Stimulated activated CD4-positive, alpha-beta T cell treated with anti-CD3 and anti-CD28 coated beads, TNF-alpha, amount 100 ng/mL, for 24 hours (primary cell): ENCODE measurements at regions not wholly inside any gene's neighbourhood (a gene's known extent, or its start where the extent isn't known, plus 50 kb on each side); places are given as distances from the start of the nearest gene placed in this dataset.

Experiments
- DNase-seq, 3 experiments: peaks; one replicate each; pipeline ENCODE4 v3.0.0-alpha.2; 2020; ENCODE audit warnings: low read depth in 3 of 3

- DNase-seq = no peak
Observed at GRCh38 chr13:40383885-40384284, 282.6 kb downstream of the FOXO1 start.

- DNase-seq = no peak
Observed at GRCh38 chr13:40384976-40385857, 281.2 kb downstream of the FOXO1 start.

- no peak for DNase-seq
Observed at GRCh38 chr13:40385858-40386180, 280.6 kb downstream of the FOXO1 start.

GRCh38 chr13:40386586-40386985 is 279.9 kb downstream of the FOXO1 start:
- no peak for DNase-seq

GRCh38 chr13:40387775-40388174 is 278.7 kb downstream of the FOXO1 start:
- DNase-seq = no peak

GRCh38 chr13:40388617-40389016 is 277.8 kb downstream of the FOXO1 start:
- DNase-seq = peak; percentile 45 to 75 (median 54)

GRCh38 chr13:40389081-40389641 is 277.3 kb downstream of the FOXO1 start:
- peak; percentile 30 to 34 (median 31) for DNase-seq

GRCh38 chr13:40390401-40390916 is 276.0 kb downstream of the FOXO1 start:
- DNase-seq = no peak

GRCh38 chr13:40391788-40392187 is 274.7 kb downstream of the FOXO1 start:
- DNase-seq = no peak

GRCh38 chr13:40394304-40394985 is 272.0 kb downstream of the FOXO1 start:
- no peak for DNase-seq

GRCh38 chr13:40398065-40398464 is 268.4 kb downstream of the FOXO1 start:
- DNase-seq = no peak

- no peak for DNase-seq
Observed at GRCh38 chr13:40399756-40400155, 266.7 kb downstream of the FOXO1 start.

GRCh38 chr13:40401911-40402776 is 264.3 kb downstream of the FOXO1 start:
- peak in 1 of 3 experiments; percentile 48 for DNase-seq

- no peak for DNase-seq
Observed at GRCh38 chr13:40402931-40403431, 263.5 kb downstream of the FOXO1 start.

GRCh38 chr13:40403509-40404241 is 262.8 kb downstream of the FOXO1 start:
- no peak for DNase-seq

GRCh38 chr13:40404407-40404806 is 262.0 kb downstream of the FOXO1 start:
- DNase-seq = no peak

- DNase-seq = no peak
Observed at GRCh38 chr13:40404967-40405716, 261.3 kb downstream of the FOXO1 start.

- DNase-seq = no peak
Observed at GRCh38 chr13:40406405-40407120, 259.9 kb downstream of the FOXO1 start.

- DNase-seq = no peak
Observed at GRCh38 chr13:40407567-40407966, 258.9 kb downstream of the FOXO1 start.
